Liver (tissue), 8 donors: ENCODE measurements at regions not wholly inside any gene's neighbourhood (a gene's known extent, or its start where the extent isn't known, plus 50 kb on each side); places are given as distances from the start of the nearest gene placed in this dataset.

Source experiments
- DNase-seq: peaks from one replicate; pipeline ENCODE4 v3.0.0-alpha.2; 2017; ENCODE audit warnings: low spot score
- H3K27ac ChIP-seq, 2 donors: one replicate each; pipeline ENCODE4 v1.7.0; 2013; ENCODE audit warnings: inconsistent platforms in 2 of 2, low read length in 2 of 2, control low read depth in 1 of 2, low read depth in 1 of 2, mild to moderate bottlenecking in 1 of 2
- H3K27me3 ChIP-seq, 4 donors: one replicate each; pipeline versions ENCODE4 v1.6.1 to v1.7.0; 2013; ENCODE audit warnings: low read length in 3 of 4, inconsistent platforms in 1 of 4, mild to moderate bottlenecking in 1 of 4, moderate library complexity in 1 of 4; ENCODE audit not compliant: control insufficient read depth in 4 of 4, insufficient read depth in 4 of 4
- H3K36me3 ChIP-seq, 4 donors: one replicate each; pipeline versions ENCODE4 v1.6.1 to v1.7.0; 2013; ENCODE audit warnings: low read length in 3 of 4, mild to moderate bottlenecking in 3 of 4, low read depth in 1 of 4, moderate library complexity in 1 of 4; ENCODE audit not compliant: control insufficient read depth in 4 of 4, insufficient read depth in 3 of 4
- H3K4me1 ChIP-seq, 4 donors: one replicate each; pipeline versions ENCODE4 v1.6.1 to v1.7.0; 2013; ENCODE audit warnings: low read length in 3 of 4, mild to moderate bottlenecking in 3 of 4, moderate library complexity in 1 of 4; ENCODE audit not compliant: control insufficient read depth in 4 of 4, insufficient read depth in 4 of 4
- H3K4me3 ChIP-seq, 3 donors: one replicate each; pipeline versions ENCODE4 v1.6.1 to v1.7.0; 2013; ENCODE audit warnings: low read length in 3 of 3, control low read depth in 1 of 3, low read depth in 1 of 3, mild to moderate bottlenecking in 1 of 3
- H3K9ac ChIP-seq, 2 donors: one replicate each; pipeline ENCODE4 v1.7.0; 2013; ENCODE audit warnings: low read length in 2 of 2, mild to moderate bottlenecking in 2 of 2, moderate library complexity in 2 of 2, control low read depth in 1 of 2, low read depth in 1 of 2
- H3K9me3 ChIP-seq, 4 donors: one replicate each; pipeline versions ENCODE4 v1.6.1 to v1.7.0; 2013; ENCODE audit warnings: low read length in 3 of 4; ENCODE audit not compliant: control insufficient read depth in 4 of 4
- ATF3 ChIP-seq: IDR thresholded peaks from 2 replicates; pipeline ENCODE4 v1.6.1; 2016; ENCODE audit warnings: antibody characterized with exemption
- CTCF ChIP-seq: fragments of 150-350 bp; IDR thresholded peaks from 2 replicates; pipeline ENCODE4 v1.5.1; 2017; ENCODE audit warnings: improper control_type of control experiment, low read depth, low read length; ENCODE audit not compliant: missing input control
- EGR1 ChIP-seq, 2 donors: IDR thresholded peaks; 2 replicates each; pipeline ENCODE4 v1.6.1; 2016 to 2018; ENCODE audit warnings: antibody characterized with exemption in 2 of 2, low read depth in 2 of 2
- FOXA1 ChIP-seq: IDR thresholded peaks from 2 replicates; pipeline ENCODE4 v1.6.1; 2016; ENCODE audit warnings: antibody characterized with exemption
- FOXA2 ChIP-seq: IDR thresholded peaks from 2 replicates; pipeline ENCODE4 v1.6.1; 2016; ENCODE audit warnings: antibody characterized with exemption
- GABPA ChIP-seq, 2 donors: IDR thresholded peaks in 1 of 2; conservative IDR thresholded peaks in 1 of 2; 2 replicates each; pipeline ENCODE4 v1.6.1; 2016; ENCODE audit warnings: antibody characterized with exemption in 2 of 2, mild to moderate bottlenecking in 1 of 2, moderate library complexity in 1 of 2
- HNF4A ChIP-seq, 2 donors: conservative IDR thresholded peaks; 2 replicates each; pipeline ENCODE4 v1.6.1; 2016; ENCODE audit warnings: antibody characterized with exemption in 2 of 2, mild to moderate bottlenecking in 2 of 2
- HNF4G ChIP-seq: IDR thresholded peaks from 2 replicates; pipeline ENCODE4 v1.6.1; 2016; ENCODE audit warnings: antibody characterized with exemption
- JUND ChIP-seq, 2 donors: IDR thresholded peaks; 2 replicates each; pipeline ENCODE4 v1.6.1; 2016; ENCODE audit warnings: antibody characterized with exemption in 2 of 2
- MAX ChIP-seq: IDR thresholded peaks from 2 replicates; pipeline ENCODE4 v1.6.1; 2016; ENCODE audit warnings: antibody characterized with exemption
- NR2F2 ChIP-seq: IDR thresholded peaks from 2 replicates; pipeline ENCODE4 v1.6.1; 2016; ENCODE audit warnings: antibody characterized with exemption
- RAD21 ChIP-seq, 2 donors: IDR thresholded peaks; 2 replicates each; pipeline ENCODE4 v1.6.1; 2016; ENCODE audit warnings: antibody characterized with exemption in 2 of 2, mild to moderate bottlenecking in 2 of 2
- REST ChIP-seq: IDR thresholded peaks from 2 replicates; pipeline ENCODE4 v1.6.1; 2016; ENCODE audit warnings: antibody characterized with exemption, mild to moderate bottlenecking
- RXRA ChIP-seq, 2 donors: IDR thresholded peaks; 2 replicates each; pipeline ENCODE4 v1.6.1; 2017 to 2018; ENCODE audit warnings: antibody characterized with exemption in 2 of 2, mild to moderate bottlenecking in 1 of 2
- SP1 ChIP-seq: IDR thresholded peaks from 2 replicates; pipeline ENCODE4 v1.6.1; 2018; ENCODE audit warnings: antibody characterized with exemption, mild to moderate bottlenecking
- TAF1 ChIP-seq: conservative IDR thresholded peaks from 2 replicates; pipeline ENCODE4 v1.6.1; 2016; ENCODE audit warnings: antibody characterized with exemption, mild to moderate bottlenecking
- YY1 ChIP-seq: IDR thresholded peaks from 2 replicates; pipeline ENCODE4 v1.6.1; 2016; ENCODE audit warnings: antibody characterized with exemption, mild to moderate bottlenecking
- WGBS: extraction: QIAGEN DNeasy Blood & Tissue Kit; methylation state at CpG from one replicate; pipeline ENCODE4 v1.1.7; 2013; 5-methylcytosine and 5-hydroxymethylcytosine counted together
- TF ChIP-seq, protein P1 (sequence below): IDR thresholded peaks from 2 replicates; pipeline ENCODE4 v1.6.1; 2016; ENCODE audit warnings: antibody characterized with exemption
- donor health status: healthy.
- donor health status: healthy.
- donor health status: healthy.
- donor health status: healthy.
- donor health status: healthy.

- H3K9ac ChIP-seq = no peak overlapping the region
- H3K27ac ChIP-seq = no peak overlapping the region
- no peak for DNase-seq
- peaks cover 0 to 5% (median 1%) of the 10 kb centered on the region in 4 donors for H3K9me3 ChIP-seq
- H3K4me1 ChIP-seq = no peaks in the 10 kb centered on the region
- whole genome bisulfite sequencing = 71% methylated on average over 6 of the region's 6 CpGs
- H3K4me3 ChIP-seq = no peak overlapping the region
- TF ChIP-seq MAX = no peak
- no peak for TF ChIP-seq CTCF
- TF ChIP-seq EGR1 (IDR thresholded peaks at IDR 0.05; ENCODE audit: low read depth in 2 of 2) = no peak
- no peak for TF ChIP-seq REST
- no peak for TF ChIP-seq YY1
- TF ChIP-seq HNF4G = no peak
- TF ChIP-seq GABPA (IDR thresholded peaks at IDR 0.05 in 1 of 2, conservative IDR thresholded peaks at IDR 0.05 in 1 of 2) = no peak
- no peak for TF ChIP-seq ATF3
- TF ChIP-seq FOXA2 = no peak
- TF ChIP-seq JUND (IDR thresholded peaks at IDR 0.05) = no peak
- TF ChIP-seq TAF1 = no peak
- no peaks in the 10 kb centered on the region for H3K36me3 ChIP-seq
- H3K27me3 ChIP-seq = no peaks in the 10 kb centered on the region
These were observed 237.0 kb downstream of the IDS start for GRCh38 chrX:149267878-149268813.

DNA sequence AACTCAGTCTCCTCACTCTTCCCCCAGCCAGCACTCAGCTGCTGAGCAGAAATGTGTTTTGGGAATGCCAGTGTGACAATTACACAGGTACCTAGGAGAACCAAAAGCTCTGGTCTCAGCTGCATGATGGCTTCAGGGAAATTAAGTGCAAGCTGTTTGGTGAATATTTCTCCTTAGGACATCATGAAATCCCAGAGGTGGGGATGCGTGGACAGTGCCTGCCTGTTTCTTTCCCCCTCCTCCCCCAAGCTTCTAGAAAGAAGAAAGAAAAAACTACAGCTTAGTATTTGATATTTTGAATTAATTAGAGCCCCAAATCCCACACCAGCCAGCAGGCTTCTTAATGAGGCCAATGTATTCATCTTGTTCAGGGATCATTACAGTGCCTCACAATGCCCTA lies 243.0 kb downstream of the IDS start:
- 81% methylated on average over 1 of the region's 1 CpG for WGBS
- TF ChIP-seq RXRA (IDR thresholded peaks at IDR 0.05) = no peak
- no peak for TF ChIP-seq FOXA2
- TF ChIP-seq MAX = no peak
- TF ChIP-seq YY1 = no peak
- no peak for TF ChIP-seq FOXA1
- no peak for TF ChIP-seq GABPA (IDR thresholded peaks at IDR 0.05 in 1 of 2, conservative IDR thresholded peaks at IDR 0.05 in 1 of 2)
- no peak for TF ChIP-seq RAD21 (IDR thresholded peaks at IDR 0.05)
- no peak for TF ChIP-seq NR2F2
- TF ChIP-seq ATF3 = no peak
- no peak for TF ChIP-seq SP1
- no peak for TF ChIP-seq JUND (IDR thresholded peaks at IDR 0.05)
- TF ChIP-seq HNF4A (conservative IDR thresholded peaks at IDR 0.05) = no peak
- no peak for TF ChIP-seq EGR1 (IDR thresholded peaks at IDR 0.05; ENCODE audit: low read depth in 2 of 2)
- no peak for TF ChIP-seq REST
- TF ChIP-seq HNF4G = no peak
- TF ChIP-seq, protein P1, sequence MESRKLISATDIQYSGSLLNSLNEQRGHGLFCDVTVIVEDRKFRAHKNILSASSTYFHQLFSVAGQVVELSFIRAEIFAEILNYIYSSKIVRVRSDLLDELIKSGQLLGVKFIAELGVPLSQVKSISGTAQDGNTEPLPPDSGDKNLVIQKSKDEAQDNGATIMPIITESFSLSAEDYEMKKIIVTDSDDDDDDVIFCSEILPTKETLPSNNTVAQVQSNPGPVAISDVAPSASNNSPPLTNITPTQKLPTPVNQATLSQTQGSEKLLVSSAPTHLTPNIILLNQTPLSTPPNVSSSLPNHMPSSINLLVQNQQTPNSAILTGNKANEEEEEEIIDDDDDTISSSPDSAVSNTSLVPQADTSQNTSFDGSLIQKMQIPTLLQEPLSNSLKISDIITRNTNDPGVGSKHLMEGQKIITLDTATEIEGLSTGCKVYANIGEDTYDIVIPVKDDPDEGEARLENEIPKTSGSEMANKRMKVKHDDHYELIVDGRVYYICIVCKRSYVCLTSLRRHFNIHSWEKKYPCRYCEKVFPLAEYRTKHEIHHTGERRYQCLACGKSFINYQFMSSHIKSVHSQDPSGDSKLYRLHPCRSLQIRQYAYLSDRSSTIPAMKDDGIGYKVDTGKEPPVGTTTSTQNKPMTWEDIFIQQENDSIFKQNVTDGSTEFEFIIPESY = no peak

More for the DNA sequence above, 243.0 kb downstream of the IDS start:
- no peaks in the 10 kb centered on the region for H3K27me3 ChIP-seq
- H3K36me3 ChIP-seq = no peaks in the 10 kb centered on the region
- H3K9ac ChIP-seq = no peak overlapping the region
- no peaks in the 10 kb centered on the region for H3K4me1 ChIP-seq
- H3K9me3 ChIP-seq = peaks cover 0 to 5% (median 1%) of the 10 kb centered on the region in 4 donors
- no peak overlapping the region for H3K27ac ChIP-seq
- H3K4me3 ChIP-seq = no peak overlapping the region
- DNase-seq = no peak
